ENCODE measurements at regions not wholly inside any gene's neighbourhood (a gene's known extent, or its start where the extent isn't known, plus 50 kb on each side); places are given as distances from the start of the nearest gene placed in this dataset.
A peak's percentile ranks its signal among the peaks of the same experiment; 100 is the strongest.
"Not testable (repeated sequence)": the region's sequence is repeated elsewhere in the genome, so short reads cannot be mapped to it uniquely, and the experiment has no call there.

- Histone ChIP-seq H3K27me3 (ENCODE audit: control insufficient read depth, insufficient read depth, low read length) (no peaks in the 10 kb centered on the region), H3K27ac (ENCODE audit: low read length) (no peak overlapping the region), H3K4me1 (ENCODE audit: control insufficient read depth, insufficient read depth, low read length) (no peaks in the 10 kb centered on the region), H3K9me3 (ENCODE audit: control insufficient read depth, low read depth, low read length) (no peaks in the 10 kb centered on the region), H3K4me3 (ENCODE audit: low read length) (no peak overlapping the region), H3K36me3 (ENCODE audit: control insufficient read depth, insufficient read depth, low read length) (no peaks in the 10 kb centered on the region)
- 86% methylated on average over 1 of the region's 2 CpGs for WGBS (ENCODE audit: insufficient coverage, low lambda C conversion rate)
- DNase-seq, result no peak
Observed at GRCh38 chr10:7070950-7071349, 339.9 kb downstream of the SFMBT2 start.

DNA sequence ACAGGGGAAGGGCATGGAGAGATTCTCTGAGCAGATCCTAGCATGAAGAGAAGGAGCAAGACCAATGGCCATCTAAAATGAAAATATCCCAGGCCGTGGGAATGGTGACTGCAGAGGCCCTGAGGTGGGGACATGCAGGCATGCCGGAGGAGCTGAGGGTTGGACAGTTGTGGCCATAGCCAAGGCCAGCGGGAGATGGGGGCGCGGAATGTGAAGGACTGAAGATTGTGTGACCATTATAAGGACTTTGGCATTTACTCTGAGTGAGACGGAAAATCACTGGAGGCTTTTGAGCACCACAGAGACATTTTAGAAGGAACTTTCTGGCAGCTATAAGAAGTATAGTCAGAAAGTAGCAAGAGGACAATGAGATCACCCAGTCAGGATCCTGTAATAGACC is 341.1 kb downstream of the SFMBT2 start:
- WGBS (ENCODE audit: insufficient coverage, low lambda C conversion rate), result no CpG with 5 or more reads among the region's 6 CpGs
- no peaks in the 10 kb centered on the region for H3K9me3 ChIP-seq (ENCODE audit: control insufficient read depth, low read depth, low read length)
- H3K27me3 ChIP-seq (ENCODE audit: control insufficient read depth, insufficient read depth, low read length), result no peaks in the 10 kb centered on the region
- H3K36me3 ChIP-seq (ENCODE audit: control insufficient read depth, insufficient read depth, low read length), result no peaks in the 10 kb centered on the region
- no peak for DNase-seq
- no peaks in the 10 kb centered on the region for H3K4me1 ChIP-seq (ENCODE audit: control insufficient read depth, insufficient read depth, low read length)
- H3K4me3 ChIP-seq (ENCODE audit: low read length), result no peak overlapping the region
- no peak overlapping the region for H3K27ac ChIP-seq (ENCODE audit: low read length)

DNA sequence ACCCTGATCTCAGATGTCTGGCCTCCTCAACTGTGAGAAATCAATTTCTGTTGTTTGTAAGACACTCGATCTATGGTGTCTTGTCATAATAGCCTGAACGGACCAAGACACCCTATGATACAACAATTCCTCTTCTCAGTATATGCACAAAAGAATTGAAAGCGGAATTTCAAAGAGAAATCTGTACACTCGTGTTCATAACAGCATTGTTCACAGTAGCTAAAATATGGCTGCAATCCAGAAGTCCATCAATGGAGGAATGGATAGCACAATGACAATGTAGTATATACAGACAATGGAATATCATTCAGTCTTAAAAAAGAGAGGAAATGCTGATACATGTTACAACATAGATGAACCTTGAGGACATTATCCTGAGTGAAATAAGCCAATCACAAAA is 354.6 kb downstream of the SFMBT2 start:
- WGBS (ENCODE audit: insufficient coverage, low lambda C conversion rate), result 100% methylated on average over 2 of the region's 4 CpGs
- H3K27me3 ChIP-seq (ENCODE audit: control insufficient read depth, insufficient read depth, low read length), result no peaks in the 10 kb centered on the region
- no peaks in the 10 kb centered on the region for H3K36me3 ChIP-seq (ENCODE audit: control insufficient read depth, insufficient read depth, low read length)
- no peaks in the 10 kb centered on the region for H3K9me3 ChIP-seq (ENCODE audit: control insufficient read depth, low read depth, low read length)
- H3K4me1 ChIP-seq (ENCODE audit: control insufficient read depth, insufficient read depth, low read length), result no peaks in the 10 kb centered on the region
- DNase-seq, result no peak
- no peak overlapping the region for H3K27ac ChIP-seq (ENCODE audit: low read length)
- H3K4me3 ChIP-seq (ENCODE audit: low read length), result no peak overlapping the region

DNA sequence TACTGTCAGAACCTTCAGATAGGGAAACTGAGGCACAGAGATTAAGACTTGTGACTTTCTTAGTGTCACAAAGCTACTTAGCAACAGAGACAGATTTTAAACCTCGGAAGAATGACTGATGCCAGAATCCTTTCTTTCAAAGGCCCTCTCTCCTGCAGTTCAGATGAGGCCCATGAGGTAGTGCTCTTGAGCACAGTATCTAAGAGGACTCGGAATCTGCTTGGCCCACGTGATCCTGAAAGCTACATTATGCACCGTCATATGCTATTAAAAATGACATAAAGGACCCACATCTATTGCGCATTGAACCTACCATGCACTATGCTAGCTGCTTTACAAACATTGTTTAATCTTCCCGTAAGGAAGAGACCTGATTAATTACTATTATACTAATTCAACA is 355.9 kb downstream of the SFMBT2 start:
- no peaks in the 10 kb centered on the region for H3K36me3 ChIP-seq (ENCODE audit: control insufficient read depth, insufficient read depth, low read length)
- H3K27me3 ChIP-seq (ENCODE audit: control insufficient read depth, insufficient read depth, low read length), result no peaks in the 10 kb centered on the region
- H3K27ac ChIP-seq (ENCODE audit: low read length), result no peak overlapping the region
- no peaks in the 10 kb centered on the region for H3K9me3 ChIP-seq (ENCODE audit: control insufficient read depth, low read depth, low read length)
- DNase-seq, result no peak
- WGBS (ENCODE audit: insufficient coverage, low lambda C conversion rate), result 94% methylated on average over 2 of the region's 6 CpGs
- H3K4me1 ChIP-seq (ENCODE audit: control insufficient read depth, insufficient read depth, low read length), result no peaks in the 10 kb centered on the region
- no peak overlapping the region for H3K4me3 ChIP-seq (ENCODE audit: low read length)

- no peaks in the 10 kb centered on the region for H3K9me3 ChIP-seq (ENCODE audit: control insufficient read depth, low read depth, low read length)
- no CpG with 5 or more reads among the region's 3 CpGs for WGBS (ENCODE audit: insufficient coverage, low lambda C conversion rate)
- no peak overlapping the region for H3K27ac ChIP-seq (ENCODE audit: low read length)
- DNase-seq, result no peak
- H3K4me3 ChIP-seq (ENCODE audit: low read length), result no peak overlapping the region
- H3K27me3 ChIP-seq (ENCODE audit: control insufficient read depth, insufficient read depth, low read length), result no peaks in the 10 kb centered on the region
- H3K4me1 ChIP-seq (ENCODE audit: control insufficient read depth, insufficient read depth, low read length), result no peaks in the 10 kb centered on the region
- no peaks in the 10 kb centered on the region for H3K36me3 ChIP-seq (ENCODE audit: control insufficient read depth, insufficient read depth, low read length)
Observed at GRCh38 chr10:7053195-7053594, 357.6 kb downstream of the SFMBT2 start.

- not testable (repeated sequence) for H3K9me3 ChIP-seq (ENCODE audit: control insufficient read depth, low read depth, low read length); H3K27me3 ChIP-seq (ENCODE audit: control insufficient read depth, insufficient read depth, low read length)
- WGBS (ENCODE audit: insufficient coverage, low lambda C conversion rate), result no CpG with 5 or more reads among the region's 3 CpGs
Observed at GRCh38 chr10:7050024-7050423, 360.8 kb downstream of the SFMBT2 start.

GRCh38 chr10:7048061-7048460 is 362.8 kb downstream of the SFMBT2 start:
- no peaks in the 10 kb centered on the region for H3K4me1 ChIP-seq (ENCODE audit: control insufficient read depth, insufficient read depth, low read length)
- H3K27ac ChIP-seq (ENCODE audit: low read length), result no peak overlapping the region
- H3K27me3 ChIP-seq (ENCODE audit: control insufficient read depth, insufficient read depth, low read length), result no peaks in the 10 kb centered on the region
- 88% methylated on average over 4 of the region's 6 CpGs for WGBS (ENCODE audit: insufficient coverage, low lambda C conversion rate)
- H3K36me3 ChIP-seq (ENCODE audit: control insufficient read depth, insufficient read depth, low read length), result no peaks in the 10 kb centered on the region
- H3K9me3 ChIP-seq (ENCODE audit: control insufficient read depth, low read depth, low read length), result no peaks in the 10 kb centered on the region
- DNase-seq, result no peak
- H3K4me3 ChIP-seq (ENCODE audit: low read length), result no peak overlapping the region

More at GRCh38 chr10:7050024-7050423, 360.8 kb downstream of the SFMBT2 start:
- H3K4me3 ChIP-seq (ENCODE audit: low read length); DNase-seq; H3K4me1 ChIP-seq (ENCODE audit: control insufficient read depth, insufficient read depth, low read length); H3K36me3 ChIP-seq (ENCODE audit: control insufficient read depth, insufficient read depth, low read length); H3K27ac ChIP-seq (ENCODE audit: low read length): not testable (repeated sequence)

GRCh38 chr10:7046615-7047014 is 364.2 kb downstream of the SFMBT2 start:
- DNase-seq, result no peak
- no CpG with 5 or more reads among the region's 2 CpGs for WGBS (ENCODE audit: insufficient coverage, low lambda C conversion rate)
- Histone ChIP-seq H3K4me1 (ENCODE audit: control insufficient read depth, insufficient read depth, low read length) (no peaks in the 10 kb centered on the region), H3K4me3 (ENCODE audit: low read length) (no peak overlapping the region), H3K27ac (ENCODE audit: low read length) (no peak overlapping the region), H3K36me3 (ENCODE audit: control insufficient read depth, insufficient read depth, low read length) (no peaks in the 10 kb centered on the region), H3K27me3 (ENCODE audit: control insufficient read depth, insufficient read depth, low read length) (no peaks in the 10 kb centered on the region), H3K9me3 (ENCODE audit: control insufficient read depth, low read depth, low read length) (no peaks in the 10 kb centered on the region)

- no peaks in the 10 kb centered on the region for H3K27me3 ChIP-seq (ENCODE audit: control insufficient read depth, insufficient read depth, low read length)
- no peak overlapping the region for H3K4me3 ChIP-seq (ENCODE audit: low read length)
- no peaks in the 10 kb centered on the region for H3K4me1 ChIP-seq (ENCODE audit: control insufficient read depth, insufficient read depth, low read length)
- H3K27ac ChIP-seq (ENCODE audit: low read length), result no peak overlapping the region
- 100% methylated on average over 1 of the region's 4 CpGs for WGBS (ENCODE audit: insufficient coverage, low lambda C conversion rate)
- peak; percentile 26 to 29 for DNase-seq
- no peaks in the 10 kb centered on the region for H3K9me3 ChIP-seq (ENCODE audit: control insufficient read depth, low read depth, low read length)
- H3K36me3 ChIP-seq (ENCODE audit: control insufficient read depth, insufficient read depth, low read length), result no peaks in the 10 kb centered on the region
Observed at GRCh38 chr10:7045891-7046599, 364.8 kb downstream of the SFMBT2 start.

DNA sequence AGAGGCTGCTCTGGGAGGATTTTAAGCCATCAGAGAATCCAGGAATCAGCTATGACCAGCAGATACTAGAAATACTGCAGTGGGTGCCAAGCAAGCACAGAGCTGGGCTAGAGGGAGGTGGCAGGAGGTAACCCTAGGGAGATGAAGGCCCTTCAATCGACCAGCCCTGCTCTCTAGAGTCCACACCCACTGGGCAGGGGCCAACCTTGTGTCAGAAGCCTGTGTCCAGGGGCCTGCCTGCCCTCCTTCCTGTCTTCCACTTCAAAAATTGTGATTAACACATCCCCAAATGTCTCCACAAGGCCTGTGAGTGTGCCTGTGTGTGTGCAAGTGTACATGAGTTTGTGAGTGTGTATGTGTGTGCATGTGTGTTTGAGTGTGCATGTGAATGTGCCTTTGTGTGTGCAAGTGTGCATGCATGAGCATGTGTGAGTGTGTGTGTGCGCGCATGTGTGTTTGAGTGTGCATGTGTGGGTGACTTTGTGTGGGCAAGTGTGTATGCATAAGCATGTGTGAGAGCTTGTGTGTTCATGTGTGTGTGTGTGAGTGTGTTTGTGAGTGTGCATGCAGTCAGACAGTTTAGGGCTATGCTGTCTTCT is 367.7 kb downstream of the SFMBT2 start:
- no peaks in the 10 kb centered on the region for H3K36me3 ChIP-seq (ENCODE audit: control insufficient read depth, insufficient read depth, low read length)
- H3K27ac ChIP-seq (ENCODE audit: low read length), result no peak overlapping the region
- H3K9me3 ChIP-seq (ENCODE audit: control insufficient read depth, low read depth, low read length), result no peaks in the 10 kb centered on the region
- H3K27me3 ChIP-seq (ENCODE audit: control insufficient read depth, insufficient read depth, low read length), result no peaks in the 10 kb centered on the region
- DNase-seq, result no peak
- no peak overlapping the region for H3K4me3 ChIP-seq (ENCODE audit: low read length)
- no peaks in the 10 kb centered on the region for H3K4me1 ChIP-seq (ENCODE audit: control insufficient read depth, insufficient read depth, low read length)
- WGBS (ENCODE audit: insufficient coverage, low lambda C conversion rate), result no CpG with 5 or more reads among the region's 3 CpGs
